ENCODE measurements at regions not wholly inside any gene's neighbourhood (a gene's known extent, or its start where the extent isn't known, plus 50 kb on each side); places are given as distances from the start of the nearest gene placed in this dataset.

GRCh38 chr14:54146601-54147000 lies 190.0 kb upstream of the BMP4 start:
- TF ChIP-seq EZH2 (IDR thresholded peaks at IDR 0.05) (no peak), POLR2AphosphoS5 (IDR thresholded peaks at IDR 0.05; ENCODE audit: borderline replicate concordance, low read depth, low read length) (no peak), FOXP2 (optimal IDR thresholded peaks at IDR 0.05; ENCODE audit: control extremely low read depth, extremely low read length, insufficient read depth) (no peak)
